ENCODE measurements at regions not wholly inside any gene's neighbourhood (a gene's known extent, or its start where the extent isn't known, plus 50 kb on each side); places are given as distances from the start of the nearest gene placed in this dataset.

GRCh38 chr13:76527041-76527440 is 359.2 kb downstream of the KCTD12 start:
- FAIRE-seq (no peak), DNase-seq (ENCODE audit: low read depth) (peak; percentile 11)
- TF ChIP-seq, protein P1, sequence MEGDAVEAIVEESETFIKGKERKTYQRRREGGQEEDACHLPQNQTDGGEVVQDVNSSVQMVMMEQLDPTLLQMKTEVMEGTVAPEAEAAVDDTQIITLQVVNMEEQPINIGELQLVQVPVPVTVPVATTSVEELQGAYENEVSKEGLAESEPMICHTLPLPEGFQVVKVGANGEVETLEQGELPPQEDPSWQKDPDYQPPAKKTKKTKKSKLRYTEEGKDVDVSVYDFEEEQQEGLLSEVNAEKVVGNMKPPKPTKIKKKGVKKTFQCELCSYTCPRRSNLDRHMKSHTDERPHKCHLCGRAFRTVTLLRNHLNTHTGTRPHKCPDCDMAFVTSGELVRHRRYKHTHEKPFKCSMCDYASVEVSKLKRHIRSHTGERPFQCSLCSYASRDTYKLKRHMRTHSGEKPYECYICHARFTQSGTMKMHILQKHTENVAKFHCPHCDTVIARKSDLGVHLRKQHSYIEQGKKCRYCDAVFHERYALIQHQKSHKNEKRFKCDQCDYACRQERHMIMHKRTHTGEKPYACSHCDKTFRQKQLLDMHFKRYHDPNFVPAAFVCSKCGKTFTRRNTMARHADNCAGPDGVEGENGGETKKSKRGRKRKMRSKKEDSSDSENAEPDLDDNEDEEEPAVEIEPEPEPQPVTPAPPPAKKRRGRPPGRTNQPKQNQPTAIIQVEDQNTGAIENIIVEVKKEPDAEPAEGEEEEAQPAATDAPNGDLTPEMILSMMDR (IDR thresholded peaks at IDR 0.05; ENCODE audit: insufficient read depth, low read length, severe bottlenecking), result no peak
- Histone ChIP-seq H3K36me3 (ENCODE audit: control insufficient read depth, insufficient read depth, low read length) (no peaks in the 10 kb centered on the region), H3K27me3 (ENCODE audit: control insufficient read depth, insufficient read depth, low read length) (no peaks in the 10 kb centered on the region), H3K4me3 (ENCODE audit: low read depth, low read length) (no peak overlapping the region)

- H3K36me3 ChIP-seq (ENCODE audit: control insufficient read depth, insufficient read depth, low read length), result no peaks in the 10 kb centered on the region
- H3K4me3 ChIP-seq (ENCODE audit: low read depth, low read length), result no peak overlapping the region
- TF ChIP-seq, protein P1 (IDR thresholded peaks at IDR 0.05; ENCODE audit: insufficient read depth, low read length, severe bottlenecking), result no peak
- no peaks in the 10 kb centered on the region for H3K27me3 ChIP-seq (ENCODE audit: control insufficient read depth, insufficient read depth, low read length)
- FAIRE-seq (no peak), DNase-seq (ENCODE audit: low read depth) (no peak)
Measured at GRCh38 chr13:76523740-76524340, 362.4 kb downstream of the KCTD12 start.

- TF ChIP-seq, protein P1 (IDR thresholded peaks at IDR 0.05; ENCODE audit: insufficient read depth, low read length, severe bottlenecking), result no peak
- H3K36me3 ChIP-seq (ENCODE audit: control insufficient read depth, insufficient read depth, low read length), result no peaks in the 10 kb centered on the region
- no peaks in the 10 kb centered on the region for H3K27me3 ChIP-seq (ENCODE audit: control insufficient read depth, insufficient read depth, low read length)
- FAIRE-seq (no peak), DNase-seq (ENCODE audit: low read depth) (peak; percentile 65)
- no peak overlapping the region for H3K4me3 ChIP-seq (ENCODE audit: low read depth, low read length)
Measured at GRCh38 chr13:76522083-76522755, 364.0 kb downstream of the KCTD12 start.

DNA sequence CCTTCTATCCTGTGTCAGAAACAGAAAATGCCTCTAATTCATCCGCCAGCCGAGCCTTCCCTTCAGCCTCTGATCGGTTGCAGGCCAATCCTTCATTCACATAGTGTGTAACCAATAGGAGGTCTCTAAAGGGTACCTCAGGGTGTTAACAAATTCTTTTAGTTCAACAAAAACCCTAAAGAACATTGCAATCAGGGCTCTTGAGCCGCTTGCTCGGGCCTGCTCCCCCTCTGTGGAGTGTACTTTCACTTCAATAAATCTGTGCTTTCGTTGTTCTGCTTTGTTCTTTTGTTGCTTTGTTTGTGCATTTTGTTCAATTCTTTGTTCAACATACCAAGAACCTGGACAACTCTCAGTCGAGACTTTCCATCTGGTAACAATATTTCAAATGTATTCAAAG is 366.5 kb downstream of the KCTD12 start:
- no peak for FAIRE-seq

GRCh38 chr13:76516586-76516985 is 369.6 kb downstream of the KCTD12 start:
- Histone ChIP-seq H3K36me3 (ENCODE audit: control insufficient read depth, insufficient read depth, low read length) (no peaks in the 10 kb centered on the region), H3K27me3 (ENCODE audit: control insufficient read depth, insufficient read depth, low read length) (no peaks in the 10 kb centered on the region), H3K4me3 (ENCODE audit: low read depth, low read length) (no peak overlapping the region)
- TF ChIP-seq, protein P1 (IDR thresholded peaks at IDR 0.05; ENCODE audit: insufficient read depth, low read length, severe bottlenecking), result no peak
- DNase-seq (ENCODE audit: low read depth) (no peak), FAIRE-seq (no peak)

More for the DNA sequence above, 366.5 kb downstream of the KCTD12 start:
- DNase-seq (ENCODE audit: low read depth), result no peak
- no peaks in the 10 kb centered on the region for H3K36me3 ChIP-seq (ENCODE audit: control insufficient read depth, insufficient read depth, low read length)
- TF ChIP-seq, protein P1 (IDR thresholded peaks at IDR 0.05; ENCODE audit: insufficient read depth, low read length, severe bottlenecking), result no peak
- H3K27me3 ChIP-seq (ENCODE audit: control insufficient read depth, insufficient read depth, low read length), result no peaks in the 10 kb centered on the region
- H3K4me3 ChIP-seq (ENCODE audit: low read depth, low read length), result no peak overlapping the region

All from bronchial epithelial cell (primary cell).